Panc1 (cell line): ENCODE measurements at regions not wholly inside any gene's neighbourhood (a gene's known extent, or its start where the extent isn't known, plus 50 kb on each side); places are given as distances from the start of the nearest gene placed in this dataset.

Source experiments
- POLR2AphosphoS5 ChIP-seq: IDR thresholded peaks from 2 replicates; pipeline ENCODE4 v1.6.1; 2012; ENCODE audit warnings: mild to moderate bottlenecking, low read depth, low read length, moderate library complexity
- TCF7L2 ChIP-seq: IDR thresholded peaks from 2 replicates; pipeline ENCODE4 v1.6.1; 2011; ENCODE audit warnings: mild to moderate bottlenecking, low read depth, low read length, inconsistent platforms
- TF ChIP-seq, protein P1 (sequence below): fragments of 450-650 bp; IDR thresholded peaks from 2 replicates; pipeline ENCODE4 v1.5.1; 2017; ENCODE audit warnings: mild to moderate bottlenecking

DNA sequence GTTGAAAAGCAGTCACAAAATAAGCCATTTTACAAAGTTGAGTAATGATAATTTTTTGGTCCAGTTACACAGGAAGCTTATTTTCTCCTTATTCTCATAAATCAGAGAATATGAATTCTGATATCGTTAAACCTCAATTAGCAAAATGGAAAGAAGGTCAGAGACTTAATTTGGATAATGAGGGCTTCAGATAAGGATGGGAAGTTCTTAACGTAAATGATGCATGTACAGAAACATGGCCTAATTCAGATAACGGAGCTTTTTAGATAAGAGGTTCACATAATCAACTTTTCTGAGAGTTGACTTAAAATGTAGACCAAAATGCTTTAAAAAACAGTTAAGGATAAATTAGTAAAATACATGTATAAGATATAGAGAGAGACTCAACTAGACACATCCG is 746.3 kb upstream of the SLC10A2 start:
- TF ChIP-seq, protein P1, sequence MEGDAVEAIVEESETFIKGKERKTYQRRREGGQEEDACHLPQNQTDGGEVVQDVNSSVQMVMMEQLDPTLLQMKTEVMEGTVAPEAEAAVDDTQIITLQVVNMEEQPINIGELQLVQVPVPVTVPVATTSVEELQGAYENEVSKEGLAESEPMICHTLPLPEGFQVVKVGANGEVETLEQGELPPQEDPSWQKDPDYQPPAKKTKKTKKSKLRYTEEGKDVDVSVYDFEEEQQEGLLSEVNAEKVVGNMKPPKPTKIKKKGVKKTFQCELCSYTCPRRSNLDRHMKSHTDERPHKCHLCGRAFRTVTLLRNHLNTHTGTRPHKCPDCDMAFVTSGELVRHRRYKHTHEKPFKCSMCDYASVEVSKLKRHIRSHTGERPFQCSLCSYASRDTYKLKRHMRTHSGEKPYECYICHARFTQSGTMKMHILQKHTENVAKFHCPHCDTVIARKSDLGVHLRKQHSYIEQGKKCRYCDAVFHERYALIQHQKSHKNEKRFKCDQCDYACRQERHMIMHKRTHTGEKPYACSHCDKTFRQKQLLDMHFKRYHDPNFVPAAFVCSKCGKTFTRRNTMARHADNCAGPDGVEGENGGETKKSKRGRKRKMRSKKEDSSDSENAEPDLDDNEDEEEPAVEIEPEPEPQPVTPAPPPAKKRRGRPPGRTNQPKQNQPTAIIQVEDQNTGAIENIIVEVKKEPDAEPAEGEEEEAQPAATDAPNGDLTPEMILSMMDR, result no peak
- TF ChIP-seq POLR2AphosphoS5, result no peak
- TF ChIP-seq TCF7L2, result no peak
